NOMO-1 treated with dmso at 0.1 percent for 144 hours (cell line): ENCODE measurements at regions not wholly inside any gene's neighbourhood (a gene's known extent, or its start where the extent isn't known, plus 50 kb on each side); places are given as distances from the start of the nearest gene placed in this dataset.

Experiments used
- DNase-seq: peaks from one replicate; lab custom pipeline; 2025; ENCODE audit not compliant: unreplicated experiment; lab: John Stamatoyannopoulos, UW

GRCh38 chr5:125129151-125129806, 382.8 kb upstream of the ZNF608 start:
- DNase-seq = no peak

- no peak for DNase-seq
Measured at GRCh38 chr5:125130591-125130990, 384.2 kb upstream of the ZNF608 start.

- DNase-seq = no peak
Measured at GRCh38 chr5:125134216-125135081, 388.0 kb upstream of the ZNF608 start.

GRCh38 chr5:125137535-125137934, 391.1 kb upstream of the ZNF608 start:
- DNase-seq = no peak

- DNase-seq = no peak
Measured at GRCh38 chr5:125138266-125138665, 391.8 kb upstream of the ZNF608 start.

GRCh38 chr5:125139590-125139989, 393.2 kb upstream of the ZNF608 start:
- no peak for DNase-seq

GRCh38 chr5:125140220-125140619, 393.8 kb upstream of the ZNF608 start:
- no peak for DNase-seq

GRCh38 chr5:125140855-125141254, 394.4 kb upstream of the ZNF608 start:
- DNase-seq = no peak

GRCh38 chr5:125142458-125142857, 396.0 kb upstream of the ZNF608 start:
- DNase-seq = no peak

- no peak for DNase-seq
Measured at GRCh38 chr5:125143011-125143410, 396.6 kb upstream of the ZNF608 start.

GRCh38 chr5:125148076-125148475, 401.6 kb upstream of the ZNF608 start:
- no peak for DNase-seq

- no peak for DNase-seq
Measured at GRCh38 chr5:125148706-125149105, 402.3 kb upstream of the ZNF608 start.

GRCh38 chr5:125149110-125149509, 402.7 kb upstream of the ZNF608 start:
- DNase-seq = no peak

- no peak for DNase-seq
Measured at GRCh38 chr5:125149527-125149926, 403.1 kb upstream of the ZNF608 start.

- no peak for DNase-seq
Measured at GRCh38 chr5:125150041-125150669, 403.7 kb upstream of the ZNF608 start.

GRCh38 chr5:125151150-125151900, 404.9 kb upstream of the ZNF608 start:
- no peak for DNase-seq

GRCh38 chr5:125152044-125152443, 405.6 kb upstream of the ZNF608 start:
- DNase-seq = no peak

GRCh38 chr5:125152461-125153189, 406.2 kb upstream of the ZNF608 start:
- no peak for DNase-seq

GRCh38 chr5:125153231-125153630, 406.8 kb upstream of the ZNF608 start:
- no peak for DNase-seq

- DNase-seq = no peak
Measured at GRCh38 chr5:125154301-125155110, 408.1 kb upstream of the ZNF608 start.
